ENCODE measurements at regions not wholly inside any gene's neighbourhood (a gene's known extent, or its start where the extent isn't known, plus 50 kb on each side); places are given as distances from the start of the nearest gene placed in this dataset.

GRCh38 chr2:173651891-173652290, 297.2 kb downstream of the CDCA7 start:
- no peaks in the 10 kb centered on the region for H3K36me3 ChIP-seq (ENCODE audit: insufficient read depth, low read length)
- no peak overlapping the region for H2AFZ ChIP-seq (ENCODE audit: low read length)
- H3K9ac ChIP-seq (ENCODE audit: low read depth, low read length, poor library complexity, severe bottlenecking), result no peak overlapping the region
- no peaks in the 10 kb centered on the region for H3K9me3 ChIP-seq (ENCODE audit: insufficient read depth, low read depth, low read length)
- no peaks in the 10 kb centered on the region for H3K27me3 ChIP-seq (ENCODE audit: insufficient read depth, low read length, poor library complexity, severe bottlenecking)
- H3K79me2 ChIP-seq (ENCODE audit: insufficient read depth, low read length), result no peaks in the 10 kb centered on the region
- H3K4me2 ChIP-seq (ENCODE audit: low read depth, low read length, poor library complexity, severe bottlenecking), result no peak overlapping the region
- H3K4me3 ChIP-seq (ENCODE audit: low read length, poor library complexity, severe bottlenecking), result no peak overlapping the region
- H3K9me2 ChIP-seq (replicated peaks; ENCODE audit: low read depth, low read length), result no peaks in the 10 kb centered on the region
- no peaks in the 10 kb centered on the region for H4K20me1 ChIP-seq (ENCODE audit: insufficient read depth, low read length, poor library complexity, severe bottlenecking)
- TF ChIP-seq EZH2phosphoT487 (IDR thresholded peaks at IDR 0.05; ENCODE audit: borderline replicate concordance) (no peak), CTCF (conservative IDR thresholded peaks at IDR 0.05; ENCODE audit: low read length) (no peak)
- H3F3A ChIP-seq (ENCODE audit: low read depth), result no peaks in the 10 kb centered on the region
- H3K4me1 ChIP-seq (ENCODE audit: insufficient read depth, low read length, poor library complexity, severe bottlenecking), result no peaks in the 10 kb centered on the region

- Histone ChIP-seq H2AFZ (ENCODE audit: low read length) (no peak overlapping the region), H3K9me2 (replicated peaks; ENCODE audit: low read depth, low read length) (no peaks in the 10 kb centered on the region), H4K20me1 (ENCODE audit: insufficient read depth, low read length, poor library complexity, severe bottlenecking) (no peaks in the 10 kb centered on the region), H3K36me3 (ENCODE audit: insufficient read depth, low read length) (no peaks in the 10 kb centered on the region), H3F3A (ENCODE audit: low read depth) (no peaks in the 10 kb centered on the region), H3K4me2 (ENCODE audit: low read depth, low read length, poor library complexity, severe bottlenecking) (no peak overlapping the region), H3K27me3 (ENCODE audit: insufficient read depth, low read length, poor library complexity, severe bottlenecking) (no peaks in the 10 kb centered on the region), H3K4me3 (ENCODE audit: low read length, poor library complexity, severe bottlenecking) (no peak overlapping the region), H3K9me3 (ENCODE audit: insufficient read depth, low read depth, low read length) (no peaks in the 10 kb centered on the region), H3K4me1 (ENCODE audit: insufficient read depth, low read length, poor library complexity, severe bottlenecking) (no peaks in the 10 kb centered on the region), H3K9ac (ENCODE audit: low read depth, low read length, poor library complexity, severe bottlenecking) (no peak overlapping the region), H3K79me2 (ENCODE audit: insufficient read depth, low read length) (no peaks in the 10 kb centered on the region)
- TF ChIP-seq CTCF (conservative IDR thresholded peaks at IDR 0.05; ENCODE audit: low read length), result no peak
- no peak for TF ChIP-seq EZH2phosphoT487 (IDR thresholded peaks at IDR 0.05; ENCODE audit: borderline replicate concordance)
Measured at GRCh38 chr2:173652311-173652710, 297.6 kb downstream of the CDCA7 start.

- Histone ChIP-seq H3K4me2 (ENCODE audit: low read depth, low read length, poor library complexity, severe bottlenecking) (no peak overlapping the region), H3K4me3 (ENCODE audit: low read length, poor library complexity, severe bottlenecking) (no peak overlapping the region), H2AFZ (ENCODE audit: low read length) (no peak overlapping the region), H3K36me3 (ENCODE audit: insufficient read depth, low read length) (no peaks in the 10 kb centered on the region), H3K9me3 (ENCODE audit: insufficient read depth, low read depth, low read length) (no peaks in the 10 kb centered on the region), H4K20me1 (ENCODE audit: insufficient read depth, low read length, poor library complexity, severe bottlenecking) (no peaks in the 10 kb centered on the region), H3F3A (ENCODE audit: low read depth) (no peaks in the 10 kb centered on the region), H3K4me1 (ENCODE audit: insufficient read depth, low read length, poor library complexity, severe bottlenecking) (no peaks in the 10 kb centered on the region), H3K9me2 (replicated peaks; ENCODE audit: low read depth, low read length) (no peaks in the 10 kb centered on the region), H3K9ac (ENCODE audit: low read depth, low read length, poor library complexity, severe bottlenecking) (no peak overlapping the region), H3K27me3 (ENCODE audit: insufficient read depth, low read length, poor library complexity, severe bottlenecking) (no peaks in the 10 kb centered on the region), H3K79me2 (ENCODE audit: insufficient read depth, low read length) (no peaks in the 10 kb centered on the region)
- TF ChIP-seq EZH2phosphoT487 (IDR thresholded peaks at IDR 0.05; ENCODE audit: borderline replicate concordance) (no peak), CTCF (conservative IDR thresholded peaks at IDR 0.05; ENCODE audit: low read length) (no peak)
Measured at GRCh38 chr2:173652767-173653431, 298.2 kb downstream of the CDCA7 start.
